ENCODE measurements at regions not wholly inside any gene's neighbourhood (a gene's known extent, or its start where the extent isn't known, plus 50 kb on each side); places are given as distances from the start of the nearest gene placed in this dataset.

GRCh38 chr3:147231111-147231510, 175.2 kb downstream of the ZIC4 start:
- TF ChIP-seq CTCF (conservative IDR thresholded peaks at IDR 0.05; ENCODE audit: low read length) (no peak), EZH2phosphoT487 (IDR thresholded peaks at IDR 0.05; ENCODE audit: borderline replicate concordance, low read depth, low read length) (no peak)

Measured in OCI-LY7 (cell line).